Liver (tissue), 8 donors: ENCODE measurements at regions not wholly inside any gene's neighbourhood (a gene's known extent, or its start where the extent isn't known, plus 50 kb on each side); places are given as distances from the start of the nearest gene placed in this dataset.

Source experiments
- DNase-seq: peaks from one replicate; pipeline ENCODE4 v3.0.0-alpha.2; 2017; ENCODE audit warnings: low spot score
- H3K27ac ChIP-seq, 2 donors: one replicate each; pipeline ENCODE4 v1.7.0; 2013; ENCODE audit warnings: inconsistent platforms in 2 of 2, low read length in 2 of 2, control low read depth in 1 of 2, low read depth in 1 of 2, mild to moderate bottlenecking in 1 of 2
- H3K27me3 ChIP-seq, 4 donors: one replicate each; pipeline versions ENCODE4 v1.6.1 to v1.7.0; 2013; ENCODE audit warnings: low read length in 3 of 4, inconsistent platforms in 1 of 4, mild to moderate bottlenecking in 1 of 4, moderate library complexity in 1 of 4; ENCODE audit not compliant: control insufficient read depth in 4 of 4, insufficient read depth in 4 of 4
- H3K36me3 ChIP-seq, 4 donors: one replicate each; pipeline versions ENCODE4 v1.6.1 to v1.7.0; 2013; ENCODE audit warnings: low read length in 3 of 4, mild to moderate bottlenecking in 3 of 4, low read depth in 1 of 4, moderate library complexity in 1 of 4; ENCODE audit not compliant: control insufficient read depth in 4 of 4, insufficient read depth in 3 of 4
- H3K4me1 ChIP-seq, 4 donors: one replicate each; pipeline versions ENCODE4 v1.6.1 to v1.7.0; 2013; ENCODE audit warnings: low read length in 3 of 4, mild to moderate bottlenecking in 3 of 4, moderate library complexity in 1 of 4; ENCODE audit not compliant: control insufficient read depth in 4 of 4, insufficient read depth in 4 of 4
- H3K4me3 ChIP-seq, 3 donors: one replicate each; pipeline versions ENCODE4 v1.6.1 to v1.7.0; 2013; ENCODE audit warnings: low read length in 3 of 3, control low read depth in 1 of 3, low read depth in 1 of 3, mild to moderate bottlenecking in 1 of 3
- H3K9ac ChIP-seq, 2 donors: one replicate each; pipeline ENCODE4 v1.7.0; 2013; ENCODE audit warnings: low read length in 2 of 2, mild to moderate bottlenecking in 2 of 2, moderate library complexity in 2 of 2, control low read depth in 1 of 2, low read depth in 1 of 2
- H3K9me3 ChIP-seq, 4 donors: one replicate each; pipeline versions ENCODE4 v1.6.1 to v1.7.0; 2013; ENCODE audit warnings: low read length in 3 of 4; ENCODE audit not compliant: control insufficient read depth in 4 of 4
- CTCF ChIP-seq: fragments of 150-350 bp; IDR thresholded peaks from 2 replicates; pipeline ENCODE4 v1.5.1; 2017; ENCODE audit warnings: improper control_type of control experiment, low read depth, low read length; ENCODE audit not compliant: missing input control
- EGR1 ChIP-seq, 2 donors: IDR thresholded peaks; 2 replicates each; pipeline ENCODE4 v1.6.1; 2016 to 2018; ENCODE audit warnings: antibody characterized with exemption in 2 of 2, low read depth in 2 of 2
- FOXA1 ChIP-seq: IDR thresholded peaks from 2 replicates; pipeline ENCODE4 v1.6.1; 2016; ENCODE audit warnings: antibody characterized with exemption
- FOXA2 ChIP-seq: IDR thresholded peaks from 2 replicates; pipeline ENCODE4 v1.6.1; 2016; ENCODE audit warnings: antibody characterized with exemption
- GABPA ChIP-seq, 2 donors: IDR thresholded peaks in 1 of 2; conservative IDR thresholded peaks in 1 of 2; 2 replicates each; pipeline ENCODE4 v1.6.1; 2016; ENCODE audit warnings: antibody characterized with exemption in 2 of 2, mild to moderate bottlenecking in 1 of 2, moderate library complexity in 1 of 2
- HNF4A ChIP-seq, 2 donors: conservative IDR thresholded peaks; 2 replicates each; pipeline ENCODE4 v1.6.1; 2016; ENCODE audit warnings: antibody characterized with exemption in 2 of 2, mild to moderate bottlenecking in 2 of 2
- HNF4G ChIP-seq: IDR thresholded peaks from 2 replicates; pipeline ENCODE4 v1.6.1; 2016; ENCODE audit warnings: antibody characterized with exemption
- REST ChIP-seq: IDR thresholded peaks from 2 replicates; pipeline ENCODE4 v1.6.1; 2016; ENCODE audit warnings: antibody characterized with exemption, mild to moderate bottlenecking
- RXRA ChIP-seq, 2 donors: IDR thresholded peaks; 2 replicates each; pipeline ENCODE4 v1.6.1; 2017 to 2018; ENCODE audit warnings: antibody characterized with exemption in 2 of 2, mild to moderate bottlenecking in 1 of 2
- SP1 ChIP-seq: IDR thresholded peaks from 2 replicates; pipeline ENCODE4 v1.6.1; 2018; ENCODE audit warnings: antibody characterized with exemption, mild to moderate bottlenecking
- YY1 ChIP-seq: IDR thresholded peaks from 2 replicates; pipeline ENCODE4 v1.6.1; 2016; ENCODE audit warnings: antibody characterized with exemption, mild to moderate bottlenecking
- ZBTB33 ChIP-seq: IDR thresholded peaks from 2 replicates; pipeline ENCODE4 v1.6.1; 2016; ENCODE audit warnings: antibody characterized with exemption
- WGBS: extraction: QIAGEN DNeasy Blood & Tissue Kit; methylation state at CpG from one replicate; pipeline ENCODE4 v1.1.7; 2013; 5-methylcytosine and 5-hydroxymethylcytosine counted together
- donor health status: healthy.
- donor health status: healthy.
- donor health status: healthy.
- donor health status: healthy.
- donor health status: healthy.

GRCh38 chr16:80158766-80159165, 382.0 kb upstream of the DYNLRB2 start:
- no peaks in the 10 kb centered on the region for H3K36me3 ChIP-seq

More at GRCh38 chr16:80158766-80159165, 382.0 kb upstream of the DYNLRB2 start:
- Histone ChIP-seq H3K9ac (no peak overlapping the region), H3K9me3 (no peaks in the 10 kb centered on the region), H3K27ac (no peak overlapping the region), H3K4me3 (no peak overlapping the region), H3K27me3 (no peaks in the 10 kb centered on the region), H3K4me1 (no peaks in the 10 kb centered on the region)
- 89% methylated on average over 4 of the region's 4 CpGs for WGBS
- TF ChIP-seq REST = no peak
- TF ChIP-seq FOXA2 = no peak
- no peak for TF ChIP-seq CTCF
- no peak for TF ChIP-seq RXRA (IDR thresholded peaks at IDR 0.05)
- no peak for TF ChIP-seq HNF4G
- TF ChIP-seq ZBTB33 = no peak
- no peak for TF ChIP-seq YY1
- TF ChIP-seq HNF4A (conservative IDR thresholded peaks at IDR 0.05) = no peak
- no peak for TF ChIP-seq EGR1 (IDR thresholded peaks at IDR 0.05; ENCODE audit: low read depth in 2 of 2)
- no peak for TF ChIP-seq SP1
- no peak for TF ChIP-seq GABPA (IDR thresholded peaks at IDR 0.05 in 1 of 2, conservative IDR thresholded peaks at IDR 0.05 in 1 of 2)
- no peak for TF ChIP-seq FOXA1
- DNase-seq = no peak
